Panc1 (cell line): ENCODE measurements at regions not wholly inside any gene's neighbourhood (a gene's known extent, or its start where the extent isn't known, plus 50 kb on each side); places are given as distances from the start of the nearest gene placed in this dataset.

Experiments used
- ATAC-seq: fragments of 200-7000 bp; cut with Tn5 transposase; 2 replicates; pipeline ENCODE4 v1.9.1; 2020; ENCODE audit warnings: mild to moderate bottlenecking, moderate library complexity
- BruUV-seq: library from RNA; stranded (reverse); fragments of 400-500 nt; replicated peaks from 2 replicates; lab custom pipeline; 2021; lab: Mats Ljungman, UMichigan
- CTCF ChIA-PET: fragments of 300-600 bp; sonication (Branson Sonifier 250); formaldehyde crosslinking; loops from one replicate; lab custom pipeline; 2022; ENCODE audit warnings: antibody characterized with exemption; lab: Charles Lee
- POLR2A ChIA-PET: fragments of 300-600 bp; sonication (Branson Sonifier 250); formaldehyde crosslinking; loops from one replicate; lab custom pipeline; 2022; ENCODE audit warnings: antibody characterized with exemption; lab: Charles Lee
- DNase-seq: peaks from one replicate; pipeline ENCODE4 v3.0.0-alpha.2; 2010; ENCODE audit warnings: low read depth, low spot score
- H3K27ac ChIP-seq: 2 replicates; pipeline ENCODE4 v1.5.1; 2011; ENCODE audit warnings: mild to moderate bottlenecking, low read length, inconsistent platforms
- H3K27me3 ChIP-seq: fragments of 200-500 bp; sonication (Bioruptor generic); 2 replicates; pipeline ENCODE4 v1.6.0; 2014; ENCODE audit warnings: low read length, inconsistent platforms; ENCODE audit not compliant: control insufficient read depth, insufficient read depth
- H3K36me3 ChIP-seq: fragments of 200-500 bp; sonication (Bioruptor generic); 2 replicates; pipeline ENCODE4 v1.5.1; 2014; ENCODE audit warnings: inconsistent platforms, mild to moderate bottlenecking, low read length, moderate library complexity; ENCODE audit not compliant: control insufficient read depth, insufficient read depth
- H3K4me1 ChIP-seq: 2 replicates; pipeline ENCODE4 v1.5.1; 2011; ENCODE audit warnings: inconsistent platforms, mild to moderate bottlenecking, low read length, moderate library complexity; ENCODE audit not compliant: control insufficient read depth, insufficient read depth
- H3K4me3 ChIP-seq, 2 experiments: 2 replicates each; pipeline ENCODE4 v1.5.1; 2011 to 2012; ENCODE audit warnings: low read depth in 2 of 2, low read length in 2 of 2, mild to moderate bottlenecking in 2 of 2, inconsistent platforms in 1 of 2, moderate library complexity in 1 of 2
- H3K9me3 ChIP-seq: fragments of 200-500 bp; sonication (Bioruptor generic); 2 replicates; pipeline ENCODE4 v1.5.1; 2014; ENCODE audit warnings: low read depth, mild to moderate bottlenecking, inconsistent platforms, low read length, moderate library complexity; ENCODE audit not compliant: control insufficient read depth, insufficient read depth
- CTCF ChIP-seq: fragments of 450-650 bp; IDR thresholded peaks from 2 replicates; pipeline ENCODE4 v1.5.1; 2017; ENCODE audit warnings: mild to moderate bottlenecking
- POLR2AphosphoS5 ChIP-seq: IDR thresholded peaks from 2 replicates; pipeline ENCODE4 v1.6.1; 2012; ENCODE audit warnings: mild to moderate bottlenecking, low read depth, low read length, moderate library complexity
- REST ChIP-seq, 2 experiments: IDR thresholded peaks; 2 replicates each; pipeline ENCODE4 v1.6.1; 2011 to 2012; ENCODE audit warnings: low read depth in 2 of 2, control low read depth in 1 of 2, low read length in 1 of 2, mild to moderate bottlenecking in 1 of 2, moderate library complexity in 1 of 2; ENCODE audit not compliant: insufficient read depth in 1 of 2
- SIN3A ChIP-seq: IDR thresholded peaks from 2 replicates; pipeline ENCODE4 v1.6.1; 2012; ENCODE audit warnings: low read depth, mild to moderate bottlenecking, low read length, moderate library complexity, borderline replicate concordance; ENCODE audit not compliant: insufficient read depth
- TCF7L2 ChIP-seq: IDR thresholded peaks from 2 replicates; pipeline ENCODE4 v1.6.1; 2011; ENCODE audit warnings: mild to moderate bottlenecking, low read depth, low read length, inconsistent platforms
- in situ Hi-C: cut with HindIII; loops from 2 replicates; pipeline ENCODE4 v1.10.0; 2016; ENCODE audit warnings: low sequenced_read_pairs, low pct_unique_long_range_greater_than_20kb
- intact Hi-C: fragments of 100-400 bp; cut with micrococcal nuclease; formaldehyde crosslinking; loops from one replicate; pipeline ENCODE4 v1.10.0; 2022; ENCODE audit not compliant: unreplicated experiment

- H3K27me3 ChIP-seq, result peaks cover 4% of the 10 kb centered on the region; the same call in 1 of the 2 replicates
- TF ChIP-seq TCF7L2 (no peak), CTCF (no peak), POLR2AphosphoS5 (no peak), SIN3A (no peak), REST (IDR thresholded peaks at IDR 0.05; ENCODE audit: insufficient read depth in 1 of 2, low read depth in 2 of 2, low read length in 1 of 2) (no peak)
- intact Hi-C loops, result no loop called here
- BruUV-seq, result no TSS peak
- in situ Hi-C loops, result no loop called here
- H3K36me3 ChIP-seq, result no peaks in the 10 kb centered on the region
- no peak overlapping the region for H3K4me3 ChIP-seq
- no peak for ATAC-seq
- ChIA-PET CTCF (no interaction called here), POLR2A (no interaction called here)
- H3K27ac ChIP-seq, result no peak overlapping the region
- no peaks in the 10 kb centered on the region for H3K9me3 ChIP-seq
- DNase-seq, result no peak
- H3K4me1 ChIP-seq, result no peaks in the 10 kb centered on the region
Observed at GRCh38 chr7:131950758-131951157, 394.3 kb upstream of the PODXL start.

- TF ChIP-seq TCF7L2 (no peak), REST (IDR thresholded peaks at IDR 0.05; ENCODE audit: insufficient read depth in 1 of 2, low read depth in 2 of 2, low read length in 1 of 2) (no peak), POLR2AphosphoS5 (no peak), CTCF (no peak)
- BruUV-seq, result no TSS peak
- in situ Hi-C loops (no loop called here), intact Hi-C loops (loop anchor here (5.0 to 10.0 kb wide), 4 partner anchors 98 to 633 kb away; no protein-coding TSS in a partner anchor)
- H3K36me3 ChIP-seq, result no peaks in the 10 kb centered on the region
- DNase-seq (no peak), ATAC-seq (no peak)
- no peak overlapping the region for H3K27ac ChIP-seq
- no peaks in the 10 kb centered on the region for H3K4me1 ChIP-seq
- H3K9me3 ChIP-seq, result no peaks in the 10 kb centered on the region
- ChIA-PET POLR2A (no interaction called here), CTCF (no interaction called here)
- peaks cover 9% of the 10 kb centered on the region; the same call in 1 of the 2 replicates for H3K27me3 ChIP-seq
- H3K4me3 ChIP-seq, result no peak overlapping the region
Observed at GRCh38 chr7:131949659-131950058, 393.2 kb upstream of the PODXL start.
